Upper lobe of left lung (tissue), 6 donors: ENCODE measurements at regions not wholly inside any gene's neighbourhood (a gene's known extent, or its start where the extent isn't known, plus 50 kb on each side); places are given as distances from the start of the nearest gene placed in this dataset.

Source experiments
- ATAC-seq, 2 donors: fragments of 200-7000 bp; cut with Tn5 transposase; one replicate each; pipeline ENCODE4 v1.9.1; 2022; ENCODE audit warnings: mild to moderate bottlenecking in 2 of 2, moderate library complexity in 2 of 2; ENCODE audit not compliant: low FRiP score in 2 of 2
- DNase-seq, 2 donors: peaks; one replicate each; pipeline ENCODE4 v3.0.0-alpha.2; 2019 to 2020
- H3K27ac ChIP-seq, 4 donors: fragments of 200-600 bp; sonication (generic); one replicate each; pipeline ENCODE4 v1.5.1; 2016 to 2019
- H3K27me3 ChIP-seq, 4 donors: fragments of 200-600 bp; sonication (generic); one replicate each; pipeline ENCODE4 v1.5.1; 2017 to 2019
- H3K36me3 ChIP-seq, 4 donors: fragments of 200-600 bp; sonication (generic); one replicate each; pipeline ENCODE4 v1.5.1; 2016 to 2019
- H3K4me1 ChIP-seq, 4 donors: fragments of 200-600 bp; sonication (generic); one replicate each; pipeline ENCODE4 v1.5.1; 2018 to 2019
- H3K4me3 ChIP-seq, 4 donors: fragments of 200-600 bp; sonication (generic); one replicate each; pipeline ENCODE4 v1.5.1; 2017 to 2019; ENCODE audit warnings: mild to moderate bottlenecking in 2 of 4, moderate library complexity in 1 of 4
- H3K9me3 ChIP-seq, 4 donors: fragments of 200-600 bp; sonication (generic); one replicate each; pipeline ENCODE4 v1.5.1; 2018 to 2019
- CTCF ChIP-seq, 6 experiments: fragments of 450-650 bp in 4 of 6; fragments of 200-600 bp in 2 of 6; sonication (generic) in 2 of 6; IDR thresholded peaks; one replicate each; pipeline ENCODE4 v1.5.1; 2016 to 2019; ENCODE audit warnings: antibody characterized with exemption in 6 of 6
- EP300 ChIP-seq, 4 donors: sonication (generic); formaldehyde crosslinking; IDR thresholded peaks; one replicate each; pipeline ENCODE4 v1.5.1; 2017; ENCODE audit warnings: antibody characterized with exemption in 4 of 4, control low read depth in 2 of 4
- POLR2A ChIP-seq, 4 donors: fragments of 450-650 bp; IDR thresholded peaks; one replicate each; pipeline ENCODE4 v1.5.1; 2016 to 2017; ENCODE audit warnings: antibody characterized with exemption in 4 of 4, mild to moderate bottlenecking in 2 of 4
- POLR2AphosphoS5 ChIP-seq, 2 donors: sonication (generic); formaldehyde crosslinking; IDR thresholded peaks; one replicate each; pipeline ENCODE4 v1.5.1; 2017; ENCODE audit warnings: antibody characterized with exemption in 2 of 2
- WGBS, 2 donors: methylation state at CpG; one replicate each; pipeline ENCODE4 v1.1.5; 2017 to 2018; 5-methylcytosine and 5-hydroxymethylcytosine counted together
- donor health status: DM: no; HTN: no; CAD: no; lungs with moderate emphysema.
- donor health status: DM: no; HTN: yes; CAD: no; lungs with severe emphysema.

DNA sequence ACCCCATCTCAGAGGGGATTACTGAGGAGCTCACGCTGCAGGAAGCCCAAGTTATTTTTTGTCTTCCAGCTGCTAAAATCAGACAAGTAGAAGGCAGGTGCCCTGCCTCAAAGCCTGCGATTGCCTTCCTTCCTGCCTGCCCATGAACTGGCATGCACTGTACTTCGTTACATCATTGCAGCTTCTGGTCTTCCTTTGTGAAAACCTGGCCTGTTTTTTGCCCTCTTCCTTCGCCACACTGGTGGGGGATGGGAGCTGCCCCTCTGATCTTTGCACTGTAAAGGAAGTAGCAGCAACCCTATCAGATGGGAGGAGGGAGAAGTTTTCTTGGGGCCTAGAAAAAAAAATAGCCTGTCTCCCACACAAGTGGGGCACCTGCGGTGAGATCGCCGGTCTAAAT lies 1098.7 kb downstream of the BCL11B start:
- no peak for TF ChIP-seq CTCF (IDR thresholded peaks at IDR 0.05)
- no peak for TF ChIP-seq EP300 (IDR thresholded peaks at IDR 0.05)
- no peak for TF ChIP-seq POLR2A (IDR thresholded peaks at IDR 0.05)
- peak in 1 of 2 donors; percentile 41 for TF ChIP-seq POLR2AphosphoS5 (IDR thresholded peaks at IDR 0.05)

GRCh38 chr14:98174041-98174440 lies 1098.0 kb downstream of the BCL11B start:
- DNase-seq (no peak), ATAC-seq (no peak)
- Histone ChIP-seq H3K36me3 (no peaks in the 10 kb centered on the region), H3K27me3 (no peaks in the 10 kb centered on the region), H3K4me3 (no peak overlapping the region), H3K4me1 (no peaks in the 10 kb centered on the region), H3K27ac (no peak overlapping the region), H3K9me3 (no peaks in the 10 kb centered on the region)
- no peak for TF ChIP-seq POLR2AphosphoS5 (IDR thresholded peaks at IDR 0.05)
- TF ChIP-seq CTCF (IDR thresholded peaks at IDR 0.05) = no peak
- TF ChIP-seq POLR2A (IDR thresholded peaks at IDR 0.05) = no peak
- no peak for TF ChIP-seq EP300 (IDR thresholded peaks at IDR 0.05)
- WGBS, 2 donors = 80 to 100% methylated on average over 2 of the region's 2 CpGs

More for the DNA sequence above, 1098.7 kb downstream of the BCL11B start:
- Histone ChIP-seq H3K36me3 (no peaks in the 10 kb centered on the region), H3K27ac (no peak overlapping the region), H3K4me1 (no peaks in the 10 kb centered on the region), H3K9me3 (no peaks in the 10 kb centered on the region), H3K4me3 (no peak overlapping the region), H3K27me3 (no peaks in the 10 kb centered on the region)
- ATAC-seq = no peak
- DNase-seq = peak in 1 of 2 donors; percentile 28
- 41 to 47% methylated on average over 7 of the region's 7 CpGs for WGBS, 2 donors

- DNase-seq (no peak), ATAC-seq (no peak)
- no peaks in the 10 kb centered on the region for H3K27me3 ChIP-seq
- H3K9me3 ChIP-seq = no peaks in the 10 kb centered on the region
- H3K4me3 ChIP-seq = no peak overlapping the region
- H3K27ac ChIP-seq = no peak overlapping the region
- 95 to 100% methylated on average over 4 of the region's 4 CpGs for WGBS, 2 donors
- TF ChIP-seq POLR2A (IDR thresholded peaks at IDR 0.05) = no peak
- TF ChIP-seq POLR2AphosphoS5 (IDR thresholded peaks at IDR 0.05) = no peak
- TF ChIP-seq EP300 (IDR thresholded peaks at IDR 0.05) = no peak
- no peak for TF ChIP-seq CTCF (IDR thresholded peaks at IDR 0.05)
- H3K36me3 ChIP-seq = no peaks in the 10 kb centered on the region
- no peaks in the 10 kb centered on the region for H3K4me1 ChIP-seq
Observed at GRCh38 chr14:98175436-98175835, 1096.6 kb downstream of the BCL11B start.

- DNase-seq (no peak), ATAC-seq (no peak)
- no peak overlapping the region for H3K4me3 ChIP-seq
- TF ChIP-seq CTCF (IDR thresholded peaks at IDR 0.05) (no peak), EP300 (IDR thresholded peaks at IDR 0.05) (no peak), POLR2AphosphoS5 (IDR thresholded peaks at IDR 0.05) (no peak), POLR2A (IDR thresholded peaks at IDR 0.05) (no peak)
- 83 to 88% methylated on average over 5 of the region's 5 CpGs for WGBS, 2 donors
- H3K4me1 ChIP-seq = no peaks in the 10 kb centered on the region
- H3K27ac ChIP-seq = no peak overlapping the region
- no peaks in the 10 kb centered on the region for H3K27me3 ChIP-seq
- no peaks in the 10 kb centered on the region for H3K9me3 ChIP-seq
- H3K36me3 ChIP-seq = no peaks in the 10 kb centered on the region
Observed at GRCh38 chr14:98175881-98176280, 1096.1 kb downstream of the BCL11B start.

- DNase-seq (no peak), ATAC-seq (no peak)
- 75 to 80% methylated on average over 3 of the region's 3 CpGs for WGBS, 2 donors
- no peaks in the 10 kb centered on the region for H3K4me1 ChIP-seq
- H3K27me3 ChIP-seq = no peaks in the 10 kb centered on the region
- no peak overlapping the region for H3K27ac ChIP-seq
- H3K36me3 ChIP-seq = no peaks in the 10 kb centered on the region
- H3K4me3 ChIP-seq = no peak overlapping the region
- no peaks in the 10 kb centered on the region for H3K9me3 ChIP-seq
- TF ChIP-seq POLR2A (IDR thresholded peaks at IDR 0.05) (no peak), CTCF (IDR thresholded peaks at IDR 0.05) (no peak), EP300 (IDR thresholded peaks at IDR 0.05) (no peak), POLR2AphosphoS5 (IDR thresholded peaks at IDR 0.05) (no peak)
Observed at GRCh38 chr14:98176892-98177291, 1095.1 kb downstream of the BCL11B start.
